Neuronal stem cell (in vitro differentiated cells): ENCODE measurements at regions not wholly inside any gene's neighbourhood (a gene's known extent, or its start where the extent isn't known, plus 50 kb on each side); places are given as distances from the start of the nearest gene placed in this dataset.

Experiments
- DNase-seq: peaks from one replicate; pipeline ENCODE4 v3.0.0-alpha.2; 2013; ENCODE audit warnings: low spot score
- H2AFZ ChIP-seq: one replicate; pipeline ENCODE4 v1.6.1; 2013; ENCODE audit warnings: mild to moderate bottlenecking, low read length, inconsistent platforms
- H2AK5ac ChIP-seq: 2 replicates; pipeline ENCODE4 v1.6.1; 2013; ENCODE audit warnings: low read depth, mild to moderate bottlenecking, inconsistent platforms, low read length, moderate library complexity, mixed read lengths
- H2BK120ac ChIP-seq: 2 replicates; pipeline ENCODE4 v1.6.1; 2013; ENCODE audit warnings: low read depth, mild to moderate bottlenecking, inconsistent platforms, low read length, moderate library complexity, mixed read lengths
- H2BK12ac ChIP-seq: one replicate; pipeline ENCODE4 v1.6.1; 2013; ENCODE audit warnings: low read length, inconsistent platforms
- H2BK15ac ChIP-seq: 2 replicates; pipeline ENCODE4 v1.6.1; 2013; ENCODE audit warnings: mild to moderate bottlenecking, low read length, inconsistent platforms, mixed read lengths
- H2BK5ac ChIP-seq: one replicate; pipeline ENCODE4 v1.6.1; 2013; ENCODE audit warnings: inconsistent platforms, mild to moderate bottlenecking, low read length, moderate library complexity
- H3K14ac ChIP-seq: one replicate; pipeline ENCODE4 v1.6.1; 2013; ENCODE audit warnings: low read length, inconsistent platforms
- H3K18ac ChIP-seq: 2 replicates; pipeline ENCODE4 v1.6.1; 2013; ENCODE audit warnings: low read length, inconsistent platforms
- H3K23ac ChIP-seq: 2 replicates; pipeline ENCODE4 v1.6.1; 2013; ENCODE audit warnings: low read depth, mild to moderate bottlenecking, mixed read lengths, low read length, inconsistent platforms; ENCODE audit not compliant: poor library complexity
- H3K27ac ChIP-seq: replicated peaks from 3 replicates; pipeline ENCODE4 v1.5.1; 2013; ENCODE audit warnings: low read length, inconsistent platforms
- H3K27me3 ChIP-seq, 3 experiments: 2 replicates each; pipeline ENCODE4 v1.6.1; 2013; ENCODE audit warnings: low read length in 3 of 3, mild to moderate bottlenecking in 2 of 3, inconsistent platforms in 1 of 3, low read depth in 1 of 3, mixed read lengths in 1 of 3, moderate library complexity in 1 of 3; ENCODE audit not compliant: control insufficient read depth in 3 of 3, insufficient read depth in 3 of 3
- H3K36me3 ChIP-seq, 2 donors: replicated peaks in 1 of 2; 2 replicates each; pipeline ENCODE4 v1.6.1; 2013; ENCODE audit warnings: low read length in 2 of 2; ENCODE audit not compliant: control insufficient read depth in 2 of 2, insufficient read depth in 2 of 2
- H3K4ac ChIP-seq: 2 replicates; pipeline ENCODE4 v1.6.1; 2013; ENCODE audit warnings: inconsistent platforms, mild to moderate bottlenecking, low read length, moderate library complexity
- H3K4me1 ChIP-seq, 2 donors: 1 replicate in 1 of 2; 2 replicates in 1 of 2; pipeline ENCODE4 v1.6.1; 2013; ENCODE audit warnings: low read length in 2 of 2, low read depth in 1 of 2; ENCODE audit not compliant: control insufficient read depth in 2 of 2, insufficient read depth in 1 of 2
- H3K4me2 ChIP-seq: one replicate; pipeline ENCODE4 v1.6.1; 2013; ENCODE audit warnings: mild to moderate bottlenecking, low read length, inconsistent platforms; ENCODE audit not compliant: insufficient read depth, poor library complexity, severe bottlenecking
- H3K4me3 ChIP-seq, 2 donors: 2 replicates each; pipeline ENCODE4 v1.5.1; 2013; ENCODE audit warnings: low read length in 2 of 2, mild to moderate bottlenecking in 2 of 2, inconsistent platforms in 1 of 2, moderate library complexity in 1 of 2
- H3K79me1 ChIP-seq: one replicate; pipeline ENCODE4 v1.6.1; 2013; ENCODE audit warnings: low read depth, mild to moderate bottlenecking, inconsistent platforms, low read length, moderate library complexity
- H3K9ac ChIP-seq: one replicate; pipeline ENCODE4 v1.6.1; 2013; ENCODE audit warnings: mild to moderate bottlenecking, low read depth, low read length, inconsistent platforms; ENCODE audit not compliant: poor library complexity
- H3K9me3 ChIP-seq, 2 donors: replicated peaks in 1 of 2; 2 replicates each; pipeline versions ENCODE3 to v1.6.1; 2013; ENCODE audit warnings: low read length in 2 of 2, mild to moderate bottlenecking in 2 of 2, inconsistent platforms in 1 of 2, low read depth in 1 of 2, mixed read lengths in 1 of 2, moderate library complexity in 1 of 2; ENCODE audit not compliant: control insufficient read depth in 2 of 2, insufficient read depth in 1 of 2
- H4K8ac ChIP-seq: one replicate; pipeline ENCODE4 v1.6.1; 2013; ENCODE audit warnings: low read depth, mild to moderate bottlenecking, inconsistent platforms, low read length, moderate library complexity
- H4K91ac ChIP-seq: one replicate; pipeline ENCODE4 v1.6.1; 2013; ENCODE audit warnings: low read length, low read depth, mild to moderate bottlenecking, inconsistent platforms; ENCODE audit not compliant: poor library complexity
- WGBS, 2 donors: extraction: QIAGEN DNeasy Blood & Tissue Kit; methylation state at CpG; one replicate each; pipeline ENCODE4 v1.1.7; 2013; ENCODE audit warnings: missing lambda C conversion rate in 2 of 2, mixed read lengths in 1 of 2; ENCODE audit not compliant: insufficient read length in 2 of 2, insufficient replicate concordance in 1 of 2; ENCODE audit errors: extremely low coverage in 2 of 2; 5-methylcytosine and 5-hydroxymethylcytosine counted together

GRCh38 chr5:39816866-39817265 is 392.1 kb upstream of the DAB2 start:
- Histone ChIP-seq H3K9me3 (no peaks in the 10 kb centered on the region), H2BK15ac (no peak overlapping the region), H2AFZ (no peak overlapping the region), H3K4me1 (no peaks in the 10 kb centered on the region), H3K18ac (no peak overlapping the region), H3K4ac (no peak overlapping the region), H3K79me1 (no peaks in the 10 kb centered on the region), H3K4me2 (no peak overlapping the region), H3K23ac (no peak overlapping the region), H4K91ac (no peak overlapping the region), H3K14ac (no peak overlapping the region), H2BK12ac (no peak overlapping the region), H2BK5ac (no peak overlapping the region), H3K36me3 (no peaks in the 10 kb centered on the region), H4K8ac (no peak overlapping the region), H3K4me3 (no peak overlapping the region), H3K9ac (no peak overlapping the region), H3K27me3 (no peaks in the 10 kb centered on the region), H2AK5ac (no peak overlapping the region), H3K27ac (no peak overlapping the region), H2BK120ac (no peak overlapping the region)
- DNase-seq, result no peak
- WGBS, 2 donors, result no CpG with 5 or more reads among the region's 3 CpGs

GRCh38 chr5:39816156-39816845 is 391.5 kb upstream of the DAB2 start:
- no peak overlapping the region for H3K9ac ChIP-seq
- H3K27ac ChIP-seq, result no peak overlapping the region
- no peak overlapping the region for H2AFZ ChIP-seq
- H3K23ac ChIP-seq, result no peak overlapping the region
- no peaks in the 10 kb centered on the region for H3K27me3 ChIP-seq
- no peaks in the 10 kb centered on the region for H3K9me3 ChIP-seq
- H2BK15ac ChIP-seq, result no peak overlapping the region
- WGBS, 2 donors, result no CpG with 5 or more reads among the region's 5 CpGs
- no peaks in the 10 kb centered on the region for H3K36me3 ChIP-seq
- no peak overlapping the region for H2BK5ac ChIP-seq
- H3K4ac ChIP-seq, result no peak overlapping the region
- no peak overlapping the region for H3K18ac ChIP-seq
- H3K14ac ChIP-seq, result no peak overlapping the region
- H2BK120ac ChIP-seq, result no peak overlapping the region
- no peak overlapping the region for H3K4me2 ChIP-seq
- no peak overlapping the region for H2AK5ac ChIP-seq
- no peaks in the 10 kb centered on the region for H3K79me1 ChIP-seq
- DNase-seq, result no peak
- H4K91ac ChIP-seq, result no peak overlapping the region
- no peaks in the 10 kb centered on the region for H3K4me1 ChIP-seq
- no peak overlapping the region for H3K4me3 ChIP-seq
- H2BK12ac ChIP-seq, result no peak overlapping the region
- H4K8ac ChIP-seq, result no peak overlapping the region

- Histone ChIP-seq H3K4me1 (no peaks in the 10 kb centered on the region), H2BK5ac (no peak overlapping the region), H2BK120ac (no peak overlapping the region), H3K14ac (no peak overlapping the region), H3K79me1 (no peaks in the 10 kb centered on the region), H2AFZ (no peak overlapping the region), H4K91ac (no peak overlapping the region), H3K18ac (no peak overlapping the region), H3K4ac (no peak overlapping the region), H3K4me3 (no peak overlapping the region), H3K36me3 (no peaks in the 10 kb centered on the region), H2BK15ac (no peak overlapping the region), H3K27me3 (no peaks in the 10 kb centered on the region), H2BK12ac (no peak overlapping the region), H3K9ac (no peak overlapping the region), H3K23ac (no peak overlapping the region), H3K27ac (no peak overlapping the region), H3K9me3 (no peaks in the 10 kb centered on the region), H2AK5ac (no peak overlapping the region), H4K8ac (no peak overlapping the region), H3K4me2 (no peak overlapping the region)
- WGBS, 2 donors, result no CpG with 5 or more reads among the region's 2 CpGs
- DNase-seq, result no peak
Measured at GRCh38 chr5:39815711-39816110, 390.9 kb upstream of the DAB2 start.

- no peak for DNase-seq
- no peak overlapping the region for H3K4me2 ChIP-seq
Measured at GRCh38 chr5:39811381-39811780, 386.6 kb upstream of the DAB2 start.

More at GRCh38 chr5:39811381-39811780, 386.6 kb upstream of the DAB2 start:
- H3K23ac ChIP-seq, result no peak overlapping the region
- H3K9me3 ChIP-seq, result no peaks in the 10 kb centered on the region
- no peak overlapping the region for H3K14ac ChIP-seq
- H3K79me1 ChIP-seq, result no peaks in the 10 kb centered on the region
- no peak overlapping the region for H2BK120ac ChIP-seq
- H2AFZ ChIP-seq, result no peak overlapping the region
- H4K91ac ChIP-seq, result no peak overlapping the region
- H3K27ac ChIP-seq, result no peak overlapping the region
- H4K8ac ChIP-seq, result no peak overlapping the region
- H3K9ac ChIP-seq, result no peak overlapping the region
- no peak overlapping the region for H3K18ac ChIP-seq
- no peak overlapping the region for H2AK5ac ChIP-seq
- H2BK15ac ChIP-seq, result no peak overlapping the region
- no peak overlapping the region for H3K4ac ChIP-seq
- no peak overlapping the region for H2BK12ac ChIP-seq
- no peak overlapping the region for H3K4me3 ChIP-seq
- no peaks in the 10 kb centered on the region for H3K4me1 ChIP-seq
- H3K27me3 ChIP-seq, result no peaks in the 10 kb centered on the region
- no peaks in the 10 kb centered on the region for H3K36me3 ChIP-seq
- H2BK5ac ChIP-seq, result no peak overlapping the region
